ENCODE measurements at regions not wholly inside any gene's neighbourhood (a gene's known extent, or its start where the extent isn't known, plus 50 kb on each side); places are given as distances from the start of the nearest gene placed in this dataset.

- no peak for TF ChIP-seq CTCF (IDR thresholded peaks at IDR 0.05; ENCODE audit: partially characterized antibody, unreplicated experiment)
- Mint-ChIP-seq H3K27ac (ENCODE audit: unreplicated experiment) (no peak overlapping the region), H3K9me3 (ENCODE audit: unreplicated experiment) (no peaks in the 10 kb centered on the region), H3K4me1 (ENCODE audit: low read depth, unreplicated experiment) (no peaks in the 10 kb centered on the region), H3K36me3 (ENCODE audit: unreplicated experiment) (no peaks in the 10 kb centered on the region), H3K4me3 (ENCODE audit: unreplicated experiment) (no peak overlapping the region), H3K27me3 (ENCODE audit: unreplicated experiment) (no peaks in the 10 kb centered on the region)
- no peak for DNase-seq
Observed at GRCh38 chr2:156132130-156132529, 200.4 kb downstream of the NR4A2 start.

- no peaks in the 10 kb centered on the region for H3K9me3 Mint-ChIP-seq (ENCODE audit: unreplicated experiment)
- DNase-seq: no peak
- no peaks in the 10 kb centered on the region for H3K27me3 Mint-ChIP-seq (ENCODE audit: unreplicated experiment)
- peaks cover 6% of the 10 kb centered on the region for H3K36me3 Mint-ChIP-seq (ENCODE audit: unreplicated experiment)
- no peaks in the 10 kb centered on the region for H3K4me1 Mint-ChIP-seq (ENCODE audit: low read depth, unreplicated experiment)
- peak; percentile 21 for TF ChIP-seq CTCF (IDR thresholded peaks at IDR 0.05; ENCODE audit: partially characterized antibody, unreplicated experiment)
- no peak overlapping the region for H3K4me3 Mint-ChIP-seq (ENCODE audit: unreplicated experiment)
- H3K27ac Mint-ChIP-seq (ENCODE audit: unreplicated experiment): no peak overlapping the region
Observed at GRCh38 chr2:156129227-156129626, 203.3 kb downstream of the NR4A2 start.

- DNase-seq: no peak
- Mint-ChIP-seq H3K4me3 (ENCODE audit: unreplicated experiment) (no peak overlapping the region), H3K36me3 (ENCODE audit: unreplicated experiment) (peaks cover 6% of the 10 kb centered on the region), H3K27me3 (ENCODE audit: unreplicated experiment) (no peaks in the 10 kb centered on the region), H3K27ac (ENCODE audit: unreplicated experiment) (no peak overlapping the region), H3K9me3 (ENCODE audit: unreplicated experiment) (peaks cover 1% of the 10 kb centered on the region), H3K4me1 (ENCODE audit: low read depth, unreplicated experiment) (no peaks in the 10 kb centered on the region)
- no peak for TF ChIP-seq CTCF (IDR thresholded peaks at IDR 0.05; ENCODE audit: partially characterized antibody, unreplicated experiment)
Observed at GRCh38 chr2:156125018-156125417, 207.5 kb downstream of the NR4A2 start.

GRCh38 chr2:156124458-156124857 is 208.1 kb downstream of the NR4A2 start:
- Mint-ChIP-seq H3K36me3 (ENCODE audit: unreplicated experiment) (peaks cover 6% of the 10 kb centered on the region), H3K9me3 (ENCODE audit: unreplicated experiment) (peaks cover 1% of the 10 kb centered on the region), H3K4me3 (ENCODE audit: unreplicated experiment) (no peak overlapping the region), H3K27me3 (ENCODE audit: unreplicated experiment) (no peaks in the 10 kb centered on the region), H3K27ac (ENCODE audit: unreplicated experiment) (no peak overlapping the region), H3K4me1 (ENCODE audit: low read depth, unreplicated experiment) (no peaks in the 10 kb centered on the region)
- TF ChIP-seq CTCF (IDR thresholded peaks at IDR 0.05; ENCODE audit: partially characterized antibody, unreplicated experiment): no peak
- no peak for DNase-seq

GRCh38 chr2:156118753-156119416 is 213.6 kb downstream of the NR4A2 start:
- Mint-ChIP-seq H3K4me1 (ENCODE audit: low read depth, unreplicated experiment) (no peaks in the 10 kb centered on the region), H3K27me3 (ENCODE audit: unreplicated experiment) (no peaks in the 10 kb centered on the region), H3K36me3 (ENCODE audit: unreplicated experiment) (no peaks in the 10 kb centered on the region), H3K9me3 (ENCODE audit: unreplicated experiment) (peaks cover 1% of the 10 kb centered on the region), H3K27ac (ENCODE audit: unreplicated experiment) (no peak overlapping the region), H3K4me3 (ENCODE audit: unreplicated experiment) (no peak overlapping the region)
- no peak for TF ChIP-seq CTCF (IDR thresholded peaks at IDR 0.05; ENCODE audit: partially characterized antibody, unreplicated experiment)
- no peak for DNase-seq

Measured in glutamatergic neuron (in vitro differentiated cells).